Loucy (cell line): ENCODE measurements at regions not wholly inside any gene's neighbourhood (a gene's known extent, or its start where the extent isn't known, plus 50 kb on each side); places are given as distances from the start of the nearest gene placed in this dataset.

Experiments used
- CTCF ChIP-seq: fragments of 200-600 bp; sonication (generic); conservative IDR thresholded peaks from 2 replicates; pipeline ENCODE4 v1.5.1; 2014; ENCODE audit warnings: mild to moderate bottlenecking, antibody characterized with exemption, low read length
- EZH2phosphoT487 ChIP-seq: fragments of 200-600 bp; IDR thresholded peaks from 2 replicates; pipeline ENCODE4 v1.6.1; 2018; ENCODE audit warnings: antibody characterized with exemption, mild to moderate bottlenecking, moderate library complexity, borderline replicate concordance

- no peak for TF ChIP-seq EZH2phosphoT487
- TF ChIP-seq CTCF, result no peak
Measured at GRCh38 chr11:96481204-96481603, 91.4 kb downstream of the JRKL start.
